PFSK-1 (cell line): ENCODE measurements at regions not wholly inside any gene's neighbourhood (a gene's known extent, or its start where the extent isn't known, plus 50 kb on each side); places are given as distances from the start of the nearest gene placed in this dataset.

Experiments used
- FOXP2 ChIP-seq: optimal IDR thresholded peaks from 2 replicates; pipeline ENCODE3; 2011; ENCODE audit warnings: borderline replicate concordance, control low read depth, inconsistent platforms; ENCODE audit not compliant: insufficient read depth; ENCODE audit errors: extremely low read length, extremely low read depth
- POLR2AphosphoS5 ChIP-seq: IDR thresholded peaks from 2 replicates; pipeline ENCODE4 v1.6.1; 2012; ENCODE audit warnings: low read depth, mild to moderate bottlenecking, control low read depth, low read length, moderate library complexity
- REST ChIP-seq, 2 experiments: IDR thresholded peaks; 2 replicates each; pipeline versions ENCODE4 v1.6.1 to v1.8.0; 2011 to 2012; ENCODE audit warnings: low read depth in 2 of 2, low read length in 2 of 2, control low read depth in 1 of 2, inconsistent platforms in 1 of 2, mild to moderate bottlenecking in 1 of 2, moderate library complexity in 1 of 2; ENCODE audit not compliant: insufficient read depth in 1 of 2
- SIN3A ChIP-seq: IDR thresholded peaks from 2 replicates; pipeline ENCODE4 v1.6.1; 2012; ENCODE audit warnings: mild to moderate bottlenecking, low read length, moderate library complexity, borderline replicate concordance; ENCODE audit not compliant: insufficient read depth
- TAF1 ChIP-seq: IDR thresholded peaks from 2 replicates; pipeline ENCODE4 v1.6.1; 2012; ENCODE audit warnings: low read length, control low read depth, borderline replicate concordance; ENCODE audit not compliant: insufficient read depth

GRCh38 chr4:58602731-58603359, 1492.7 kb upstream of the IGFBP7 start:
- TF ChIP-seq SIN3A: no peak
- no peak for TF ChIP-seq REST (IDR thresholded peaks at IDR 0.05; ENCODE audit: insufficient read depth in 1 of 2, low read depth in 2 of 2, low read length in 2 of 2)
- TF ChIP-seq POLR2AphosphoS5: no peak
- no peak for TF ChIP-seq TAF1
- no peak for TF ChIP-seq FOXP2

GRCh38 chr4:58602022-58602421, 1491.8 kb upstream of the IGFBP7 start:
- TF ChIP-seq REST (IDR thresholded peaks at IDR 0.05; ENCODE audit: insufficient read depth in 1 of 2, low read depth in 2 of 2, low read length in 2 of 2) (no peak), TAF1 (no peak), POLR2AphosphoS5 (no peak), SIN3A (no peak), FOXP2 (no peak)

- TF ChIP-seq REST (IDR thresholded peaks at IDR 0.05; ENCODE audit: insufficient read depth in 1 of 2, low read depth in 2 of 2, low read length in 2 of 2) (no peak), FOXP2 (no peak), SIN3A (no peak), TAF1 (no peak), POLR2AphosphoS5 (no peak)
These were observed 1490.1 kb upstream of the IGFBP7 start for GRCh38 chr4:58600290-58600689.

- no peak for TF ChIP-seq FOXP2
- no peak for TF ChIP-seq TAF1
- TF ChIP-seq REST (IDR thresholded peaks at IDR 0.05; ENCODE audit: insufficient read depth in 1 of 2, low read depth in 2 of 2, low read length in 2 of 2): no peak
- TF ChIP-seq POLR2AphosphoS5: no peak
These were observed 1480.5 kb upstream of the IGFBP7 start for GRCh38 chr4:58590722-58591121.

GRCh38 chr4:58587856-58588255, 1477.7 kb upstream of the IGFBP7 start:
- TF ChIP-seq POLR2AphosphoS5 (no peak), FOXP2 (no peak), REST (IDR thresholded peaks at IDR 0.05; ENCODE audit: insufficient read depth in 1 of 2, low read depth in 2 of 2, low read length in 2 of 2) (no peak), SIN3A (no peak), TAF1 (no peak)
